ENCODE measurements at regions not wholly inside any gene's neighbourhood (a gene's known extent, or its start where the extent isn't known, plus 50 kb on each side); places are given as distances from the start of the nearest gene placed in this dataset.

GRCh38 chr7:142359694-142360279 is 101.9 kb upstream of the PRSS58 start:
- Histone ChIP-seq H3K9me3 (no peaks in the 10 kb centered on the region), H3K27me3 (replicated peaks in 1 of 2; ENCODE audit: control insufficient read depth in 2 of 2, extremely low read depth in 1 of 2, insufficient read depth in 2 of 2, low read length in 1 of 2) (no peaks in the 10 kb centered on the region), H3K4me3 (ENCODE audit: control insufficient read depth in 1 of 2, extremely low read depth in 1 of 2, low read length in 1 of 2) (no peak overlapping the region), H3K4me1 (ENCODE audit: control insufficient read depth in 1 of 2, extremely low read depth in 1 of 2, insufficient read depth in 2 of 2, low read length in 2 of 2) (peaks cover 11 to 14% of the 10 kb centered on the region in 2 experiments), H3K27ac (ENCODE audit: low read length) (no peak overlapping the region), H3K36me3 (ENCODE audit: control insufficient read depth in 2 of 2, extremely low read depth in 1 of 2, insufficient read depth in 1 of 2, low read length in 1 of 2) (no peaks in the 10 kb centered on the region)
- ChIA-PET POLR2A (interaction anchor here in 1 of 2 donors (0.6 kb wide), 1 partner anchor 685 kb away, joined by 3 read pairs; no protein-coding TSS in a partner anchor), CTCF (interaction anchor here in 1 of 2 donors (0.5 to 1.4 kb wide), 4 partner anchors 26 to 1607 kb away, joined by 3 to 6 read pairs (median 4); no protein-coding TSS in a partner anchor)
- ATAC-seq (replicated peaks in 1 of 4) (no peak), DNase-seq (no peak)
- H3K27ac Mint-ChIP-seq = no peak overlapping the region
- no peaks in the 10 kb centered on the region for H3K36me3 Mint-ChIP-seq
- H3K4me3 Mint-ChIP-seq = no peak overlapping the region
- H3K27me3 Mint-ChIP-seq = peaks cover 4 to 17% of the 10 kb centered on the region in 2 donors
- H3K9me3 Mint-ChIP-seq = no peaks in the 10 kb centered on the region
- H3K4me1 Mint-ChIP-seq = peaks cover 32 to 36% (median 36%) of the 10 kb centered on the region in 3 donors
- WGBS (ENCODE audit: insufficient coverage) = 73% methylated on average over 4 of the region's 8 CpGs

- H3K27ac Mint-ChIP-seq = no peak overlapping the region
- H3K4me1 ChIP-seq (ENCODE audit: control insufficient read depth in 1 of 2, extremely low read depth in 1 of 2, insufficient read depth in 2 of 2, low read length in 2 of 2) = peaks cover 17 to 20% of the 10 kb centered on the region in 2 experiments
- no peaks in the 10 kb centered on the region for H3K36me3 Mint-ChIP-seq
- no peaks in the 10 kb centered on the region for H3K9me3 Mint-ChIP-seq
- peaks cover 1 to 6% of the 10 kb centered on the region in 2 donors for H3K27me3 Mint-ChIP-seq
- no peak overlapping the region for H3K4me3 Mint-ChIP-seq
- peak in 9 of 35 experiments; percentile 7 to 71 (median 18) for DNase-seq
- H3K27me3 ChIP-seq (replicated peaks in 1 of 2; ENCODE audit: control insufficient read depth in 2 of 2, extremely low read depth in 1 of 2, insufficient read depth in 2 of 2, low read length in 1 of 2) = no peaks in the 10 kb centered on the region
- H3K9me3 ChIP-seq = no peaks in the 10 kb centered on the region
- no peak overlapping the region for H3K4me3 ChIP-seq (ENCODE audit: control insufficient read depth in 1 of 2, extremely low read depth in 1 of 2, low read length in 1 of 2)
- H3K4me1 Mint-ChIP-seq = peaks cover 39 to 47% (median 42%) of the 10 kb centered on the region in 3 donors
- no peak overlapping the region for H3K27ac ChIP-seq (ENCODE audit: low read length)
- POLR2A ChIA-PET = no interaction called here
- whole genome bisulfite sequencing (ENCODE audit: insufficient coverage) = 0% methylated on average over 1 of the region's 2 CpGs
- no peaks in the 10 kb centered on the region for H3K36me3 ChIP-seq (ENCODE audit: control insufficient read depth in 2 of 2, extremely low read depth in 1 of 2, insufficient read depth in 1 of 2, low read length in 1 of 2)
- peak; percentile 30 to 53 (median 39) for ATAC-seq (replicated peaks in 1 of 4)
- CTCF ChIA-PET = interaction anchor here in 1 of 2 donors (1.0 to 1.2 kb wide), 2 partner anchors 29 to 125 kb away, joined by 3 to 5 read pairs; no protein-coding TSS in a partner anchor
Measured at GRCh38 chr7:142357953-142358520, 100.2 kb upstream of the PRSS58 start.

GRCh38 chr7:142356166-142356565 is 98.3 kb upstream of the PRSS58 start:
- ChIA-PET CTCF (no interaction called here), POLR2A (no interaction called here)
- Histone ChIP-seq H3K9me3 (no peaks in the 10 kb centered on the region), H3K4me1 (ENCODE audit: control insufficient read depth in 1 of 2, extremely low read depth in 1 of 2, insufficient read depth in 2 of 2, low read length in 2 of 2) (peaks cover 15 to 23% of the 10 kb centered on the region in 2 experiments), H3K36me3 (ENCODE audit: control insufficient read depth in 2 of 2, extremely low read depth in 1 of 2, insufficient read depth in 1 of 2, low read length in 1 of 2) (no peaks in the 10 kb centered on the region), H3K27ac (ENCODE audit: low read length) (no peak overlapping the region), H3K27me3 (replicated peaks in 1 of 2; ENCODE audit: control insufficient read depth in 2 of 2, extremely low read depth in 1 of 2, insufficient read depth in 2 of 2, low read length in 1 of 2) (peaks cover 0 to 4% of the 10 kb centered on the region in 2 experiments), H3K4me3 (ENCODE audit: control insufficient read depth in 1 of 2, extremely low read depth in 1 of 2, low read length in 1 of 2) (no peak overlapping the region)
- Mint-ChIP-seq H3K36me3 (no peaks in the 10 kb centered on the region), H3K4me3 (no peak overlapping the region), H3K9me3 (no peaks in the 10 kb centered on the region), H3K4me1 (peaks cover 37 to 44% (median 37%) of the 10 kb centered on the region in 3 donors), H3K27me3 (peaks cover 0 to 9% of the 10 kb centered on the region in 2 donors), H3K27ac (no peak overlapping the region)
- WGBS (ENCODE audit: insufficient coverage) = 40% methylated on average over 1 of the region's 4 CpGs
- ATAC-seq (replicated peaks in 1 of 4) (no peak), DNase-seq (no peak)

GRCh38 chr7:142355328-142355727 is 97.5 kb upstream of the PRSS58 start:
- ChIA-PET POLR2A (no interaction called here), CTCF (interaction anchor here in 1 of 2 donors (0.7 kb wide), 1 partner anchor 19 kb away, joined by 3 read pairs; no protein-coding TSS in a partner anchor)
- WGBS (ENCODE audit: insufficient coverage) = no CpG with 5 or more reads among the region's 3 CpGs
- Histone ChIP-seq H3K9me3 (no peaks in the 10 kb centered on the region), H3K4me3 (ENCODE audit: control insufficient read depth in 1 of 2, extremely low read depth in 1 of 2, low read length in 1 of 2) (no peak overlapping the region), H3K27me3 (replicated peaks in 1 of 2; ENCODE audit: control insufficient read depth in 2 of 2, extremely low read depth in 1 of 2, insufficient read depth in 2 of 2, low read length in 1 of 2) (peaks cover 0 to 4% of the 10 kb centered on the region in 2 experiments), H3K36me3 (ENCODE audit: control insufficient read depth in 2 of 2, extremely low read depth in 1 of 2, insufficient read depth in 1 of 2, low read length in 1 of 2) (no peaks in the 10 kb centered on the region), H3K4me1 (ENCODE audit: control insufficient read depth in 1 of 2, extremely low read depth in 1 of 2, insufficient read depth in 2 of 2, low read length in 2 of 2) (peaks cover 15 to 23% of the 10 kb centered on the region in 2 experiments), H3K27ac (ENCODE audit: low read length) (no peak overlapping the region)
- H3K27ac Mint-ChIP-seq = no peak overlapping the region
- H3K9me3 Mint-ChIP-seq = no peaks in the 10 kb centered on the region
- H3K4me1 Mint-ChIP-seq = peaks cover 37 to 44% (median 37%) of the 10 kb centered on the region in 3 donors
- ATAC-seq (replicated peaks in 1 of 4) = no peak
- no peak overlapping the region for H3K4me3 Mint-ChIP-seq
- H3K27me3 Mint-ChIP-seq = peaks cover 0 to 9% of the 10 kb centered on the region in 2 donors
- no peak for DNase-seq
- no peaks in the 10 kb centered on the region for H3K36me3 Mint-ChIP-seq

- no peaks in the 10 kb centered on the region for H3K36me3 Mint-ChIP-seq
- Histone ChIP-seq H3K27ac (ENCODE audit: low read length) (peak overlapping the region; percentile 28), H3K4me3 (ENCODE audit: control insufficient read depth in 1 of 2, extremely low read depth in 1 of 2, low read length in 1 of 2) (peak overlapping the region in 1 of 2 donors; percentile 45), H3K9me3 (no peaks in the 10 kb centered on the region), H3K27me3 (replicated peaks in 1 of 2; ENCODE audit: control insufficient read depth in 2 of 2, extremely low read depth in 1 of 2, insufficient read depth in 2 of 2, low read length in 1 of 2) (peaks cover 0 to 4% of the 10 kb centered on the region in 2 experiments), H3K36me3 (ENCODE audit: control insufficient read depth in 2 of 2, extremely low read depth in 1 of 2, insufficient read depth in 1 of 2, low read length in 1 of 2) (no peaks in the 10 kb centered on the region), H3K4me1 (ENCODE audit: control insufficient read depth in 1 of 2, extremely low read depth in 1 of 2, insufficient read depth in 2 of 2, low read length in 2 of 2) (peaks cover 15 to 23% of the 10 kb centered on the region in 2 experiments)
- H3K9me3 Mint-ChIP-seq = no peaks in the 10 kb centered on the region
- no peak for DNase-seq
- H3K4me3 Mint-ChIP-seq = peak overlapping the region; percentile 52 to 73 (median 62)
- ChIA-PET POLR2A (no interaction called here), CTCF (interaction anchor here (0.6 to 1.1 kb wide), 4 partner anchors 8 to 102 kb away, joined by 3 to 7 read pairs (median 4); no protein-coding TSS in a partner anchor)
- H3K27ac Mint-ChIP-seq = peak overlapping the region; percentile 85 to 89
- ATAC-seq (replicated peaks in 1 of 4) = peak; percentile 52 to 64 (median 58)
- H3K27me3 Mint-ChIP-seq = peaks cover 0 to 14% of the 10 kb centered on the region in 2 donors
- 48% methylated on average over 8 of the region's 15 CpGs for WGBS (ENCODE audit: insufficient coverage)
- peaks cover 35 to 43% (median 37%) of the 10 kb centered on the region in 3 donors for H3K4me1 Mint-ChIP-seq
Measured at GRCh38 chr7:142353147-142354060, 95.5 kb upstream of the PRSS58 start.

- Mint-ChIP-seq H3K4me1 (peaks cover 27 to 34% (median 30%) of the 10 kb centered on the region in 3 donors), H3K27ac (peak overlapping the region; percentile 85 to 89), H3K27me3 (peaks cover 5 to 20% of the 10 kb centered on the region in 2 donors), H3K36me3 (no peaks in the 10 kb centered on the region), H3K4me3 (peak overlapping the region; percentile 22 to 73 (median 62)), H3K9me3 (no peaks in the 10 kb centered on the region)
- POLR2A ChIA-PET = interaction anchor here in 1 of 2 donors (0.6 kb wide), 1 partner anchor 448 kb away, joined by 3 read pairs; no protein-coding TSS in a partner anchor
- 86% methylated on average over 3 of the region's 9 CpGs for WGBS (ENCODE audit: insufficient coverage)
- ATAC-seq (replicated peaks in 1 of 4) = peak in 3 of 4 experiments; percentile 51 to 59 (median 55)
- Histone ChIP-seq H3K36me3 (ENCODE audit: control insufficient read depth in 2 of 2, extremely low read depth in 1 of 2, insufficient read depth in 1 of 2, low read length in 1 of 2) (no peaks in the 10 kb centered on the region), H3K4me1 (ENCODE audit: control insufficient read depth in 1 of 2, extremely low read depth in 1 of 2, insufficient read depth in 2 of 2, low read length in 2 of 2) (peaks cover 15 to 16% of the 10 kb centered on the region in 2 experiments), H3K4me3 (ENCODE audit: control insufficient read depth in 1 of 2, extremely low read depth in 1 of 2, low read length in 1 of 2) (peak overlapping the region in 1 of 2 donors; percentile 41), H3K27me3 (replicated peaks in 1 of 2; ENCODE audit: control insufficient read depth in 2 of 2, extremely low read depth in 1 of 2, insufficient read depth in 2 of 2, low read length in 1 of 2) (peaks cover 0 to 4% of the 10 kb centered on the region in 2 experiments), H3K27ac (ENCODE audit: low read length) (peak overlapping the region; percentile 28), H3K9me3 (no peaks in the 10 kb centered on the region)
- DNase-seq = peak in 1 of 35 experiments; percentile 26
- CTCF ChIA-PET = interaction anchor here (0.5 to 1.5 kb wide), 3 partner anchors 14 to 691 kb away, joined by 3 read pairs; no protein-coding TSS in a partner anchor
Measured at GRCh38 chr7:142352543-142352942, 94.7 kb upstream of the PRSS58 start.

All from T-cell (primary cell).